IMR-90 (cell line): ENCODE measurements at regions not wholly inside any gene's neighbourhood (a gene's known extent, or its start where the extent isn't known, plus 50 kb on each side); places are given as distances from the start of the nearest gene placed in this dataset.

ENCODE experiments used
- ATAC-seq: fragments of 200-7000 bp; cut with Tn5 transposase; 2 replicates; pipeline ENCODE4 v1.9.1; 2020; ENCODE audit warnings: low read depth, mild to moderate bottlenecking, moderate library complexity
- BruUV-seq: library from RNA; stranded (reverse); fragments of 400-500 nt; replicated peaks from 2 replicates; lab custom pipeline; 2021; lab: Mats Ljungman, UMichigan
- CTCF ChIA-PET: fragments of 300-600 bp; formaldehyde crosslinking; extraction: SDS; loops from one replicate; lab custom pipeline; 2021; ENCODE audit warnings: antibody characterized with exemption; lab: Yijun Ruan, JAX
- POLR2A ChIA-PET: fragments of 300-600 bp; sonication (Branson Sonifier 250); formaldehyde crosslinking; loops from one replicate; lab custom pipeline; 2022; ENCODE audit warnings: antibody characterized with exemption; ENCODE audit not compliant: unreplicated experiment; lab: Charles Lee
- DNase-seq: peaks from one replicate; pipeline ENCODE4 v3.0.0; 2013
- H2AFZ ChIP-seq: replicated peaks from 2 replicates; pipeline ENCODE3; 2013; ENCODE audit warnings: low read length, mild to moderate bottlenecking; ENCODE audit not compliant: poor library complexity
- H2AK5ac ChIP-seq: 2 replicates; pipeline ENCODE4 v1.6.1; 2013; ENCODE audit warnings: low read depth, low read length, inconsistent platforms
- H2AK9ac ChIP-seq: replicated peaks from 2 replicates; pipeline ENCODE3; 2013; ENCODE audit warnings: mild to moderate bottlenecking, low read depth, low read length, moderate library complexity; ENCODE audit not compliant: poor library complexity
- H2BK120ac ChIP-seq: 2 replicates; pipeline ENCODE4 v1.6.1; 2013; ENCODE audit warnings: low read depth, low read length, inconsistent platforms
- H2BK15ac ChIP-seq: 3 replicates; pipeline ENCODE4 v1.6.1; 2013; ENCODE audit warnings: low read depth, low read length, inconsistent platforms
- H2BK20ac ChIP-seq: 2 replicates; pipeline ENCODE4 v1.6.1; 2013; ENCODE audit warnings: low read depth, mild to moderate bottlenecking, inconsistent platforms, low read length, moderate library complexity
- H2BK5ac ChIP-seq: 2 replicates; pipeline ENCODE4 v1.6.1; 2013; ENCODE audit warnings: mild to moderate bottlenecking, low read depth, low read length, inconsistent platforms; ENCODE audit not compliant: poor library complexity, severe bottlenecking
- H3K14ac ChIP-seq: replicated peaks from 2 replicates; pipeline ENCODE4 v1.6.1; 2013; ENCODE audit warnings: low read depth, low read length, inconsistent platforms
- H3K18ac ChIP-seq: 2 replicates; pipeline ENCODE4 v1.6.1; 2013; ENCODE audit warnings: low read depth, low read length, control low read depth
- H3K23ac ChIP-seq: 2 replicates; pipeline ENCODE4 v1.6.1; 2013; ENCODE audit warnings: low read depth, low read length, inconsistent platforms
- H3K27ac ChIP-seq: 2 replicates; pipeline ENCODE4 v1.5.1; 2013; ENCODE audit warnings: mild to moderate bottlenecking, control low read depth, low read length; ENCODE audit not compliant: insufficient read depth
- H3K27me3 ChIP-seq: 2 replicates; pipeline ENCODE4 v1.6.1; 2013; ENCODE audit warnings: low read length; ENCODE audit not compliant: control insufficient read depth, insufficient read depth
- H3K36me3 ChIP-seq: 2 replicates; pipeline ENCODE4 v1.6.1; 2013; ENCODE audit warnings: low read length, mixed read lengths; ENCODE audit not compliant: control insufficient read depth, insufficient read depth
- H3K4ac ChIP-seq: 2 replicates; pipeline ENCODE4 v1.6.1; 2013; ENCODE audit warnings: low read depth, low read length, inconsistent platforms
- H3K4me1 ChIP-seq: 2 replicates; pipeline ENCODE4 v1.6.1; 2013; ENCODE audit warnings: low read length, mixed read lengths; ENCODE audit not compliant: control insufficient read depth, insufficient read depth
- H3K4me2 ChIP-seq: 2 replicates; pipeline ENCODE4 v1.6.1; 2013; ENCODE audit warnings: low read depth, mild to moderate bottlenecking, control low read depth, low read length, moderate library complexity
- H3K4me3 ChIP-seq: 2 replicates; pipeline ENCODE4 v1.5.1; 2013; ENCODE audit warnings: low read depth, mild to moderate bottlenecking, control low read depth, low read length, moderate library complexity; ENCODE audit not compliant: insufficient read depth
- H3K56ac ChIP-seq: 2 replicates; pipeline ENCODE4 v1.6.1; 2013; ENCODE audit warnings: low read length, inconsistent platforms; ENCODE audit not compliant: insufficient read depth; ENCODE audit errors: extremely low read depth
- H3K79me1 ChIP-seq, 2 experiments: 2 replicates each; pipeline ENCODE4 v1.6.1; 2013; ENCODE audit warnings: low read length in 2 of 2, inconsistent platforms in 1 of 2, low read depth in 1 of 2
- H3K9ac ChIP-seq: 2 replicates; pipeline ENCODE4 v1.6.1; 2013; ENCODE audit warnings: low read depth, low read length, control low read depth
- H3K9me1 ChIP-seq: 2 replicates; pipeline ENCODE4 v1.6.1; 2013; ENCODE audit warnings: low read length, inconsistent platforms; ENCODE audit not compliant: insufficient read depth
- H3K9me3 ChIP-seq: 2 replicates; pipeline ENCODE4 v1.6.1; 2013; ENCODE audit warnings: low read length; ENCODE audit not compliant: control insufficient read depth, insufficient read depth
- H4K20me1 ChIP-seq: 2 replicates; pipeline ENCODE4 v1.6.1; 2013; ENCODE audit warnings: low read length, inconsistent platforms; ENCODE audit not compliant: insufficient read depth
- H4K5ac ChIP-seq: 2 replicates; pipeline ENCODE4 v1.6.1; 2013; ENCODE audit warnings: mild to moderate bottlenecking, low read depth, low read length, control low read depth
- H4K8ac ChIP-seq, 2 experiments: 2 replicates each; pipeline ENCODE4 v1.6.1; 2013; ENCODE audit warnings: low read depth in 2 of 2, low read length in 2 of 2, control low read depth in 1 of 2, inconsistent platforms in 1 of 2
- H4K91ac ChIP-seq: 2 replicates; pipeline ENCODE4 v1.6.1; 2013; ENCODE audit warnings: low read depth, low read length, inconsistent platforms; ENCODE audit not compliant: insufficient read depth
- BHLHE40 ChIP-seq: fragments of 150-350 bp; IDR thresholded peaks from 2 replicates; pipeline ENCODE4 v1.6.1; 2016; ENCODE audit warnings: mild to moderate bottlenecking, low read depth, low read length
- CEBPB ChIP-seq: IDR thresholded peaks from 2 replicates; pipeline ENCODE4 v1.6.1; 2012; ENCODE audit warnings: low read depth, low read length, improper control_type of control experiment
- CHD1 ChIP-seq: IDR thresholded peaks from 2 replicates; pipeline ENCODE4 v1.6.1; 2012; ENCODE audit warnings: low read depth, low read length, improper control_type of control experiment
- CTCF ChIP-seq: conservative IDR thresholded peaks from 2 replicates; pipeline ENCODE4 v1.5.1; 2012; ENCODE audit warnings: mild to moderate bottlenecking, low read depth, low read length, improper control_type of control experiment
- ELK1 ChIP-seq: fragments of 150-350 bp; IDR thresholded peaks from 2 replicates; pipeline ENCODE4 v1.6.1; 2016; ENCODE audit warnings: low read depth, mild to moderate bottlenecking, low read length, moderate library complexity, borderline replicate concordance
- FOS ChIP-seq: fragments of 150-350 bp; IDR thresholded peaks from 2 replicates; pipeline ENCODE4 v1.6.1; 2016; ENCODE audit warnings: low read depth, low read length
- MAFK ChIP-seq: IDR thresholded peaks from 2 replicates; pipeline ENCODE4 v1.6.1; 2012; ENCODE audit warnings: low read depth, low read length, improper control_type of control experiment
- MAZ ChIP-seq: IDR thresholded peaks from 2 replicates; pipeline ENCODE4 v1.6.1; 2012; ENCODE audit warnings: low read depth, mild to moderate bottlenecking, low read length, improper control_type of control experiment, moderate library complexity, borderline replicate concordance
- MXI1 ChIP-seq: IDR thresholded peaks from 2 replicates; pipeline ENCODE4 v1.6.1; 2012; ENCODE audit warnings: low read depth, mild to moderate bottlenecking, low read length, moderate library complexity, borderline replicate concordance
- NFE2L2 ChIP-seq: fragments of 150-350 bp; IDR thresholded peaks from 2 replicates; pipeline ENCODE4 v1.6.1; 2016; ENCODE audit warnings: low read depth, mild to moderate bottlenecking, low read length
- POLR2A ChIP-seq: IDR thresholded peaks from 2 replicates; pipeline ENCODE4 v1.6.1; 2012; ENCODE audit warnings: mild to moderate bottlenecking, low read depth, low read length
- RAD21 ChIP-seq: IDR thresholded peaks from 2 replicates; pipeline ENCODE4 v1.6.1; 2012; ENCODE audit warnings: low read length, improper control_type of control experiment
- RCOR1 ChIP-seq: IDR thresholded peaks from 2 replicates; pipeline ENCODE4 v1.6.1; 2012; ENCODE audit warnings: mild to moderate bottlenecking, low read length, improper control_type of control experiment; ENCODE audit not compliant: insufficient replicate concordance
- RFX5 ChIP-seq: IDR thresholded peaks from 2 replicates; pipeline ENCODE4 v1.8.0; 2012; ENCODE audit warnings: low read depth, mild to moderate bottlenecking, low read length, moderate library complexity
- SMC3 ChIP-seq: fragments of 150-350 bp; IDR thresholded peaks from 2 replicates; pipeline ENCODE4 v1.6.1; 2016; ENCODE audit warnings: low read depth, mild to moderate bottlenecking, antibody characterized with exemption, low read length, moderate library complexity
- USF2 ChIP-seq: fragments of 150-350 bp; IDR thresholded peaks from 2 replicates; pipeline ENCODE4 v1.6.1; 2017; ENCODE audit warnings: mild to moderate bottlenecking, antibody characterized with exemption, low read length, low read depth
- WGBS, 2 experiments: methylation state at CpG; one replicate each; pipeline versions ENCODE4 v1.1.5 to v1.1.7; 2013; ENCODE audit warnings: missing lambda C conversion rate in 2 of 2; ENCODE audit not compliant: insufficient read length in 1 of 2; ENCODE audit errors: extremely low coverage in 2 of 2; 5-methylcytosine and 5-hydroxymethylcytosine counted together
- dilution Hi-C: fragments of 300-500 bp; cut with HindIII; formaldehyde crosslinking; loops from one replicate; pipeline ENCODE4 v1.14.3; 2018; ENCODE audit warnings: low sequenced_read_pairs; ENCODE audit not compliant: unreplicated experiment
- in situ Hi-C: fragments of 300-500 bp; cut with MboI; formaldehyde crosslinking; loops from 3 replicates; pipeline ENCODE4 v1.14.3; 2019; ENCODE audit warnings: low sequenced_read_pairs, inconsistent platforms, mixed read lengths
- intact Hi-C: fragments of 100-400 bp; cut with micrococcal nuclease; formaldehyde crosslinking; loops from 2 replicates; pipeline ENCODE4 v1.10.0; 2022

GRCh38 chr10:128722947-128723346 lies 596.7 kb upstream of the MKI67 start:
- ATAC-seq: no peak

More at GRCh38 chr10:128722947-128723346, 596.7 kb upstream of the MKI67 start:
- Histone ChIP-seq H4K20me1 (no peaks in the 10 kb centered on the region), H2AK5ac (no peak overlapping the region), H4K8ac (no peak overlapping the region), H3K9me3 (peaks cover 45% of the 10 kb centered on the region), H3K56ac (no peak overlapping the region), H3K9me1 (no peaks in the 10 kb centered on the region), H4K5ac (no peak overlapping the region), H3K27ac (no peak overlapping the region), H3K23ac (no peak overlapping the region), H4K91ac (no peak overlapping the region), H3K79me1 (no peaks in the 10 kb centered on the region), H3K4me1 (no peaks in the 10 kb centered on the region), H2BK120ac (no peak overlapping the region), H2BK5ac (no peak overlapping the region), H3K36me3 (no peaks in the 10 kb centered on the region), H3K4ac (no peak overlapping the region), H3K14ac (no peak overlapping the region), H3K27me3 (no peaks in the 10 kb centered on the region), H3K18ac (no peak overlapping the region), H2BK20ac (no peak overlapping the region), H3K4me3 (no peak overlapping the region), H2BK15ac (no peak overlapping the region), H2AK9ac (no peak overlapping the region), H3K4me2 (no peak overlapping the region), H2AFZ (no peak overlapping the region), H3K9ac (no peak overlapping the region)
- intact Hi-C loops: no loop called here
- TF ChIP-seq CHD1 (no peak), ELK1 (no peak), FOS (no peak), SMC3 (no peak), NFE2L2 (no peak), POLR2A (no peak), USF2 (no peak), MAFK (no peak), RFX5 (no peak), BHLHE40 (no peak), RAD21 (no peak), CTCF (no peak), MXI1 (no peak), RCOR1 (no peak), MAZ (no peak), CEBPB (no peak)
- DNase-seq: no peak
- WGBS, 2 experiments: no CpG with 5 or more reads among the region's 3 CpGs
- ChIA-PET POLR2A (no interaction called here), CTCF (no interaction called here)
- in situ Hi-C loops: no loop called here
- dilution Hi-C loops: no loop called here
- no TSS peak for BruUV-seq
